Activated T-cell treated with anti-CD3 and anti-CD28 coated beads, Interleukin-2, amount 50 U/mL, for 48 hours (primary cell): ENCODE measurements at regions not wholly inside any gene's neighbourhood (a gene's known extent, or its start where the extent isn't known, plus 50 kb on each side); places are given as distances from the start of the nearest gene placed in this dataset.
"Not testable (repeated sequence)": the region's sequence is repeated elsewhere in the genome, so short reads cannot be mapped to it uniquely, and the experiment has no call there.

Experiments
- DNase-seq, 2 experiments: peaks; one replicate each; pipeline ENCODE4 v3.0.0-alpha.2; 2020

DNA sequence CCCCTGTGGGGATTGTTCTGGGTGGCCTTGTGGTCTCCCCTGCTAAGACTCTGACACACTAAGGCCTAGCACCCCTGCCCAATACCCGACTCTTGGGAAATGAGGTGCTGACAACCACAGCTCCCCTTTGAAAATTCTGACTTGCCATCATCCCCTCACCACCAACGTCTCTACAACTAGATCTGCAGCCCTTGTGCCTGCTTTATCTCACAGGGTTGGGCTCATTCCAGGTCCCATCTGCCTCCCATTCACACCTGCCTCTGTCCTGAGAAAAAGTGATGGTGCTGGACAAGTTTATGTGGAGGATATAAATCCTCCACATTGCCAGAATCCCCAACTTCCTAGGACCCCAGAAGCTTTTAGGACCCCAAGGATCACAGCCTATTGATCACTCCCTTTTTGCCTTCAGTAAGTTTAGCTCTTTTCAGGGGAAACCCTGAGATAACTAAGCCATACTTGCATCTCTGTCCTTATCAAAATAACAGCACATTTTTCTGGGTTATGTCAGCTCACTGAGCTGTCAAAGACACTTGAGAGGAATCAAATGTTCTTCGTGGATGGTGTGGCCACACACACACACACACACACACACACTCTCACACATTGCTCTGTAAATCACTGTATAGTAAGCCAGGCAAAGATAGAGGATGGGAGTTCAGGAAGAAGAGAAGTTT lies 136.8 kb upstream of the CES5A start:
- DNase-seq: no peak

DNA sequence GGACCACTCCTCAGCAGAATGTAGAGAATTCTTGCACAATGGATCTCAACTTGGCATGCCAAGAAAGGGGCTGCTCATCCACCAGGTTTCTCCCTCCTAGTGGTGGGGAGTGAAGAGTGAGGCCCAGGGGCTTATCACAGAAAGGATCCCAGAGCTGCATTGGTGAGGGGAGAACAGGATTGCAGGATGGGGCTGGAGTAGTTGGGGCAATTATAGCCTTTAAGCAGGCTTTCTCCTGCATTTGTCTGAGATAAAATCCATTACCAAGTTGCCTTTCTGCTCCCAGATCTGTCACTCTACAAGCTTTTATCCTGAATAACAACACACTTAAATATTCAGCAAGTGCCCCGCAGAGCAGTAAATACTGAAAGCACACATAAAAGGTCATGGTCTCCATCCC lies 130.8 kb upstream of the CES5A start:
- DNase-seq: no peak

DNA sequence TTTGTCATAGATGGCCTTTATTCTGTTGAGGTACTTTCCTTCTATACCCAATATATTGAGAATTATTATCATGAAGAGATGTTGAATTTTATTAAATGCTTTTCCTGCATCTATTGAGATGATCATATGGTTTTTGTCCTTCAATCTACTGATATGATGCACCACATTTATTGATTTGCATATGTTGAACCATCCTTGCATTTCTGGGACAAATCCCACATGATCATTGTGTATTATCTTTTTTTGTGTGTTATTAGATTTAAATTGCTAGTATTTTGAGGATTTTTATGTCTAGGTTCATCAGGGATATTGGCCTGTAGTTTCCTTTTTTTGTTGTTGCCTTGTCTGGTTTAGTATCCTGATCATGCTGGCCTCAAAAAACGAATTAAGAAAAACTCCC lies 124.5 kb upstream of the CES5A start:
- no peak for DNase-seq

DNA sequence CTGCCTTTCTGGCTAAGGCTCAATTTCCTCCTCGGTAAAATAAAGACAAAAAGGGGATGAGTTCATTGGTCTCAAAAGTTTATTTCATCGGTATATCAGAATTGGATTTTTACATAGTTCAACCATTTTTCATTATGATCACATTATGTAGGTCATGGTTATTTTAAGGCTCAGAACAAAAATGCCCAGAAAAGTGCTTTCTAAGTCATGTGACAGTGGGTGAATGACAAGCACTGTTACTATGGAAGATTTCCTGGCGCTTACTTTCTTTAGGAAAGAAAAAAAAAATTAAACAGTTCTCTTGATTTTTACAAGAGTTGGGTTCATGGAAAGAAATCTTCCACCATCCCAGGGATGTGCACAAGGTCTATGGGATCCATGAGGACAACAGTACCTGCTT lies 117.9 kb upstream of the CES5A start:
- no peak for DNase-seq

DNA sequence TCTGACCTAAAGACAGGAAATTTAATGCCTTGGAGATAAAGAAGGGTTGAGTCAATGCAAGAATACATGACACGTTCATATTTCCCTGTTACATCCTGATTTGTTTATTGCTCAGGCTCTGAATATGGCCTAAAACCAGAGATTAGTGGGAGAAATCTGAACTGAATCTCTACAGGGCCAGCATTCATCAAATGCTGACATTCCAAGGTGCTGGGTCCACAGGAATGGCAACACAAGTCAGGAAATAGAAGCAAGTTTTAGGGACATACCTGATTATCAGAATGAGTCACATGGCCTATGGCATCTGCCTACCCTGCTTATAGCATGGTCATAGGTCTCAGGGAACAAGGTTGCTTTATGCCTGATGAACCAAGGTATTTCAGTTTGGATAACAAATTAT lies 117.4 kb upstream of the CES5A start:
- no peak for DNase-seq

DNA sequence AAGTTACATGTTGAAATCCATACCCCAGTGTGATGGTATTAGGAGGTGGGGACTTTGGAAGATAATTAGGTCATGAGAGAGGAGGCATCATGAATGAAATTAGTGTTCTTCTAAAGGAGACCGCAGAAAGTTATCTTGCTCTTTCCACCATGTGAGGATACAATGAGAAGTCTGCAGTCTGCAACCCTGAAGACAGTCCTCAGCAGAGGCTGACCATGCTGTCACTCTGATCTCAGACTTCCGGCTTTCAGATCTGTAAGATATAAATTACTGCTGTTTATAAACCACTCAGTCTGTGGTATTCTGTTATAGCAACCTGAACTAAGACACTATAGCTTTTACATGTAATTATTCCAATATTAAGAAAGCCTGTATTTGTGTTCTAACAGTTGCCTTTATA lies 116.7 kb upstream of the CES5A start:
- no peak for DNase-seq

DNA sequence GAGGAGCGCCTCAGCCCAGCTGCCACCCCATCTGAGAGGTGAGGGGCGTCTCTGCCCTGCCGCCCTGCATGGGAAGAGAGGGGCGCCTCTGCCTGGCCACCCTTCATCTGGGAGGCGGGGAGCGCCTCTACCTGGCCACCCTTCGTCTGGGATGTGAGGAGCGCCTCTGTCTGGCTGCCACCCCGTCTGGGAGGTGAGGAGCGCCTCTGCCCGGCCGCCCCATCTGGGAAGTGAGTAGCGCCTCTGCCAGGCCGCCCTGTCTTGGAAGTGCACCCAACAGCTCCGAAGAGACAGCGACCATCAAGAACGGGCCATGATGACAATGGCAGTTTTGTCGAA lies 114.4 kb upstream of the CES5A start:
- DNase-seq: no peak

DNA sequence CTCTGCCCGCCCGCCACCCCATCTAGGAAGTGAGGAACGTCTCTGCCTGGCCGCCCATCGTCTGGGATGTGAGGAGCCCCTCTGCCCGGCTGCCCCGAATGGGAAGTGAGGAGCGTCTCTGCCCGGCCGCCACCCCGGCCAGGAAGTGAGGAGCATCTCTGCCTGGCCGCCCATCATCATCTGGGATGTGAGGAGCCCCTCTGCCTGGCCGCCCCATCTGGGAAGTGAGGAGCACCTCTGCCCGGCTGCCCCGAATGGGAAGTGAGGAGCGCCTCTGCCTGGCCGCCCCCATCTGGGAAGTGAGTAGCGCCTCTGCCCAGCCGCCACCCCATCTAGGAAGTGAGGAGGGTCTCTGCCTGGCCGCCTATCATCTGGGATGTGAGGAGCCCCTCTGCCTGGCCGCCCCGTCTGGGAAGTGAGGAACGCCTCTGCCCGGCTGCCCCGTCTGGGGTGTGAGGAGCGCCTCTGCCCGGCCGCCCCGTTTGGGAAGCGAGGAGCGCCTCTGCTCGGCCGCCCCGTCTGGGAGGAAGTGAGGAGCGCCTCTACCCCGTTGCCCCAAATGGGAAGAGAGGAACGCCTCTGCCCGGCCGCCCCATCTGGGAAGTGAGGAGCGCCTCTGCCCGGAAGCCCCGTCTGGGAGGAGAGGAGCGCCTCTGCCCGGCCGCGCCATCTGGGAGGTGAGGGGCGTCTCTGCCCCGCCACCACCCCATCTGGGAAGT lies 113.8 kb upstream of the CES5A start:
- not testable (repeated sequence) for DNase-seq

DNA sequence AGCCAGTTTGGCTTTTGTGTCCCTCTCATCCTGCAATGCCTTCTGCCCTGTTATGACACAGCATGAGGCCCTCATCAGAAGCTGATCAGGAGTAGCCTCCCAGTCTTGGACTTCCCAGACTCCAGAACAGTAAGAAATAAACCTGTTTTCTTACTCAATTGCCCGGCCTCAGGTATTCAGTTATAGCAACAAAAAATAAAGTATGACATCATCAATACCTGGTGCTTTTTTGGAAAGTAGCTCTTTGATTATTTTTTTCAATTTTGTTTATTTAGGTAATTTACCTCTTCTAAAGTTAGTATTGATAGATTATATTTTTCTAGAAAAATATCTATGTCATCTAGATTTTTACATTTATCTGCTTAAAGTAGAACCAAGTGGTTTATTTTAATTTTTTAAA lies 112.8 kb upstream of the CES5A start:
- DNase-seq: no peak

DNA sequence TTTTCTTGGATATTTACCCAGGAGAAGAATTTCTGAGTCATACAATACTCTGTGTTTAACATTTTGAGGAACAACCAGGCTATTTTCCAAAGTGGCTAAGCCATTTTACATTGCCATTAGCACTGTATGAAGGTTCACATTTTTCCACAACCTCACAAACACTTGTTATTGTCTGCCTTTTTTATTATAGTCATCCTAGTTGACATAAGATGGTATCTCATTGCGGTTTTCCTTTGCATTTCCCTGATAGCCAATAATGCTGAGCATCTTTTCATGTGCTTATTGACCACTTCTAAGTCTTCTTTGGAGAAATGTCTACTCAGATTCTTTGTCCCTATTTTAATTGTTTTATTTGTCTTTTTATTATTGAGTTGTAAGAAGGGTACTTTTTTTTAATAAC lies 107.4 kb upstream of the CES5A start:
- DNase-seq: no peak

DNA sequence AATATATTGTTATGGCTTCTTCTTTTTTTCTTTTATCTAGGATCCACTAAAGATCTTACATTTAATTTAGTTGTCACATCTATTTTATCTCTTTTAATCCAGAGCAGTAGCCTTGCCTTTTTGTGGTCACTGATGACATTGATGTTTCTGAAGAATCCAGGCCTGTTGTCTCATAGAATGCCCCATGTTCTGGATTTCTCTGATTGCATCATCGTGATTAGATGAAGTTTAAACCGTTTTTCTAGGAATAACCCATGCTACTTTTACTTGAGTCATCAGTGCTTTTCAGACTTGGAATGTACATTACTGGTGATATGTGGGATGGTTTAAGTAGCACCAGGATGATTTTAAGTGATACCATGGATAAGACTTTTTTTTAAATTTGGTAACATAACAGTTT lies 106.4 kb upstream of the CES5A start:
- DNase-seq: no peak

DNA sequence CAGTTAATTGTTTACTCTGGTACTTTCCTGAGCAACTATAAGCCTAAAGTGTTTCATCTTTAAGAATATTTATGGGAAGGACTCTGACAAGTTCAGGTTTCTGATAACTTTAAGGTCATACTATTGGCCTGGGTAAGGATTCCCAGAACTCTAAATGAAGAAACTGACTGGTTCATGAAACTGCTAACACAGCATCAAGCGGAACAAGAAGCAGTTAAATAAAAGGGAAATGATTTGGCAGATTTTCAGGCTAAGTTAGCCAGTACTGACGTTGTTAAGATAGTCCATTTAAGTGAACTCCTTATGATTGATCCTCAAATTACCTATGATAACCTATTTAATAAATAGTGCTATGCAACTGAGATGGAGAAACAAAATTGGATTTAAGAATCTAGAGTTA lies 101.6 kb upstream of the CES5A start:
- DNase-seq: no peak

DNA sequence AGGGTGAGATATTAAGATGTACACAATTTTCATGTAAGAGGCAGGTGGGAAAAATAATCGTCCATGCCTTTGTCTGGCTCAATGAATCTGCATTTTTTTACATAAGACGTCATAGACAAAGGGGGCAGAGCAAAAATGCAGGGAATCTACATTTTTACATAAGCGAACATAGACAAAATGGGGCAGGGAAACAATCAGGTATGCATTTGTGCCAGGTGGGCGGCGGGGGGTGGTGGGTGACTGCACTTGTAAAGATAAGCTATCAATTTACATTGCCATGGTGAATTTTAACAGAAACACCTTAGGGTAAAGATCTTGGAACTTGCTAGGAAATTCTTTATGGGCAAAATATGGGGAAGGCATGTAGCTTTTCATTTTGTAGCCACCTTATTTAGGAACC lies 96.3 kb upstream of the CES5A start:
- no peak for DNase-seq

DNA sequence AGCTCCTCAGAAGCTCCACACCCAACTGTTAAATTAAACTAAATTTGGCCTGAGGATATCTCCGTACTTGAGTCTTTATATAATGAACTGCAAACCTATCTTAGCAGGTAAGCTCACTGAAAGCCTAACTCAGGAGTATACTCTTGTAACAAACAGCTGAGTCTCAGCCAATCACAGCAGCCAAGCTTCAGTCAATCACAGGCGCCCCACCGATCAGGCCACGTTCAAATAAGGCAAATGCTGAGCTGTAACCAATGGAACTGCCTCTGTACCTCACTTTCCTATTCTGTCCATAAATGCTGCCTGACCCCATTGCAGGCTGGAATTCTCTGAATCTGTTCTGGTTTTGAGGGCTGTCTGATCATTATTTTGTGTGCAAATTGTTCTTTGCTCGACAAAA lies 93.0 kb upstream of the CES5A start:
- DNase-seq: no peak

DNA sequence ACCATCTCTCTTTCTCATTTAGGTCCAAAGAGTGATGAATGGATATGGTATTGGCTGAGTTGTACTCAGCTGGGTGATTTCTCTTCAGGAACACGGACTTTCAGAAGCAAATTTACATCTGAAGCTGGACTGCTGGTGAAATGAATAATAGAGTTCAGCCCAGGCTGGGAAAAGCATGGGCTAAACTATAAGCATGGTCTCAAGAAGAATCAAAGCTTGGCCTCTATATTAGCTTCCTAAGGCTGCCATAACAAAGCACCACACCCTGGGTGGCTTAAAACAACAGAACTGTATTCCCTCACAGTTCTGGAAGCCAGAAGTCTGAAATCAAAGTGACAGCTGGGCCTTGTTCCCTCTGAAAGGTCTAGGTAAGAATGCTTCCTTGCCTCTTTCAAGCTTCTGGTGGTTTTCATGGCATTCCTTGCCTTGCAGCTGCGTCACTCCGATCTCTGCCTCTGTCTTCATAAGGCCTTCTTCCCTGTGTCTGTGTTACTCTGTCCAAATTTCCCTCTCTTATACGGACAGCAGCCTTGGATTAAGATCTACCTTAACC lies 89.8 kb upstream of the CES5A start:
- DNase-seq: no peak

DNA sequence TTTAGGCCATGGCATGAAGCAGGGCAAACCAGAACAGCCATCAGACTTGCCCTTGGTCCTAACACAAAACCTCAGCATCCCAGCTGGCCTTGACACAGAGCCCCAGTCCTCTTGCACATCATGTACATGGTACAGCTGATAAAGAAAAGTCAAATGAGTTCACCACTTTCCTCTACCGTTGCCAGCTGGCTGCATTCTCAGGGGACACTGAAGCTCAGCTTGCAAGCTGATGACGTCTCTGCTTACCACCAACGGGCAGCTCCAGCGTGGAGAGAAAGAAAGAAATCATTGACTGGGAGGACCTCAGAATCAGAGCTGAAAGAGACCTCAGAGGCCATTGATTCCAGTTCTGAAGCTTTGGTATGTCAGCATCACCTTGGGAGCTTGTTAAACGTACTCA lies 80.7 kb upstream of the CES5A start:
- no peak for DNase-seq

DNA sequence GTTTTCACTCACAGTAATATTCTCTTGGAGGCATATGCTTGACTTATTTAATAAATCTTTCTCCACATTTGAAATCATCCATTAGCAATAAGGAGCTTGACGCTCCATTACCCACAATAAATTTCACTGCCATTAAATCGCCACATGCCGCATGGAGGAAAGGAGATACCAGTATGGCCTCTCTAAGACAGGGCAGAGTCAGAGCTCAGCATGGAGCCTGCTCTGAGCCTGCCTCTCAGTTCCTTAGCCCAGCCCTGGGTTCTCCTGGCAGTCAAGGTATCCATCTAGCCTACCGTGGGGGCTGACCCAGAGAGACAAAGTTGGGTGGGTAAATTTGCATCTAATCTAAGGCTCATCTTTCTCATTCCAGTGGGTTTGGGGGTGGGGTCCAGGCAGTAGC lies 80.3 kb upstream of the CES5A start:
- no peak for DNase-seq

DNA sequence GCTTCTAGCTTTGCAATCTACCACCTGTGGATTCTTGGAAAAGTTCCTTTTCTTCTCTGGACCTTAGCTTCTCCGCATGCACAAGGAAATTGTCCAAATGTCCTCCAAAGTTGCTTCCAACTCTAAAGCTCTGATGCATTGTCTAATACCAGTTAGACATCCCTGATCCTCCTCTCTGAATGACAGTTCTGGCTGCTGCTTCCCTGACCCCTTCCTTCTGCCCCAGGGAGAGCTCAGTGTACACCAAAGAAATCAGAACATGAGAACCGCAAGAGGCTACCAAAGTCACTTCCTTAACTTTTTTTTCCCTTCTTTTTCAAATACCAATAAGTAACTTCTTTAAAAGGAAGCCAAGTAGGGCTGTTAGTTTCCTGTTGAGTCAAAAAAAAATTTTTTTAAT lies 79.7 kb upstream of the CES5A start:
- DNase-seq: no peak

DNA sequence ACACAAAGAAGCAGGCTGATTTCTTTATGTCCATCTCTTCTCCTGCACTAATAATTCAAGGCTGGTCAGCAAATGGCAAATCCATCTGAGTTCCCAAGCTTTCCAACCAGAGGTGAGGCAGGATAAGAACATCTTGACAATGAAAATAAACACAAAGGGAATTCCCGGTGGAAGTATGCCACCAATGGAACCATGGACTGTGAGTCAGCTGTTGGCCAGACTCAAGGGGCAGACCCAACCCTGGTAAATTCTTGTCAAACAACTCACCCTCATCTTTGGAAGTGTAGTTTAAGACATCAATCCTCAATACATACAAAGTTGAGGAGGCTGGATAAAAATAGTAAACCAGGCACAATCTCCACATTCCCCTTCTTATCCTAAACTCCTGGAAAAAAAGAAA lies 74.3 kb upstream of the CES5A start:
- DNase-seq: no peak

DNA sequence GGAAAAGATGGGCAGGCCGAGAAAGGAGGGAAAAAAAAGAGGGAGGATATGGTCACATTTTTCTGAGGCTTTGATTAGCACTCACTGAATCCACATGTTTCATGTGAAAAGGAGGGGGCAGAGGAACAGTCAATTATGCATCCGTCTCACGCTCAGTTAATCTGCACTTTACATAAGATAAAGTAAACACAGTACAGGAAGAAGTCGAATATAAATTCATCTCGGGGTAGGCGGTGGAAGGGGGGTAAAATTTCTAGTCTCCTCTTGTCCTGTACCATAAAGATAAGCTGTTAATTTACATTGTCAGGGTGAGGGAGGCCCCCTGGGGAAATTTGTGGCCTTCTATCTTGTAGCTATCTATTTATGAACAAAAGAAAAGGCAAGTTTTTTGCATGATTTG lies 73.1 kb upstream of the CES5A start:
- no peak for DNase-seq

DNA sequence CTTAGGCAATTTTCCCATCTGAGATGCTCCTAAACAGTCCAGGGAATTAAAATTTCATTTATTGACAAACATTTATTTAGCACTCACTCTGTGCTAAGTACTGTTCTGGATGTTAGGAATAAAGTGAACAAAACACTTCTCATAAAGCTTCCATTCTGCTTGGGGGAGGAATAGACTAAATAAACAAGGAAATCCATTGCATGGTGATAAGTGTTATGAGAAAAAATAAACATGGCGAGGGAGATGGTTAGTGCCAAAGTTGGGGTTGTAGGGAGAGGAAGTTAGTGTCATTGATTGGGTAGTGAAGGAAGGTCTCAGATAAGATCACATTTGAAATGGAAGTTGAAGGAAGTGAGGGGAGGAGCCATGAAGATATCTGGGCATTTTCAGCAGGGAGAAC lies 72.2 kb upstream of the CES5A start:
- no peak for DNase-seq

DNA sequence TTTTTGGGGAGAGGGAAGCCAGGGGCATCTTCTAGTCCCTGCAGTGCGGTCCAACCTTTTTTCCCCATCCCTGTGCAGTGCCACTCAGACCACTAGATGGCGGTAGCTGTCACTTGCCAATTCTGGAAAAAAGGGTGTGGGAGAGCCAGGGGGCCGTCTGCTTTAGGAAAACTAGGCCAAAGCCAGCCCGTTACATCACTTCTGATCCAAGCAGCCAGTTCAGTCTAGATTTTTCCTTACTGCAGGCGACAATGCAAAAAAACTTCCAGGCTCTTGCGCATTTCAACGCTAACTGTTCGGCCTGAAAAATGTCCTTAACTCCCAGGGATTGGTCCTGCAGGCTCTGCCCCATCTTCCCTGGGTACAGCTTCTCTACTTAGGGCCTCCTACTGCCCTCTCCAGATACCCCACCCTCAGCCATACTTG lies 69.2 kb upstream of the CES5A start:
- peak; percentile 62 to 72 for DNase-seq

DNA sequence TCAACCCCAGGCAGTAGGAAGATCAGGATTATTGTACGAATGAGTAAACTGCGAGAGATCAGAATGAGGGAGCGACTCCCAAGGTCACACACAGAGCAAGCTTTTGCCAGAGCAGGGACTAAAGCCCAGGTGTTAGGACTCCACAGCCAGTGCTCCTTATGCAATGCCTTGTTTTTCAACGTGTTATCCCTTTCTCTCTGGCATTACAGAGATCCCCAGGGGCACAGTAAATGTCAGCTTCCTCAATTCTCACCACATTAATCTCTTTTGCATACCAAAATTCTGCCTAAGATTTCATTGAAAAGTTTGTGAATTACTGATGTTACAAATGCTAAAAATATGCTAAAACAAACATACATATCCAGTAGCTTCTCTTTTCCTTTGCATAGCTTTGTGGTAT lies 68.1 kb upstream of the CES5A start:
- no peak for DNase-seq

DNA sequence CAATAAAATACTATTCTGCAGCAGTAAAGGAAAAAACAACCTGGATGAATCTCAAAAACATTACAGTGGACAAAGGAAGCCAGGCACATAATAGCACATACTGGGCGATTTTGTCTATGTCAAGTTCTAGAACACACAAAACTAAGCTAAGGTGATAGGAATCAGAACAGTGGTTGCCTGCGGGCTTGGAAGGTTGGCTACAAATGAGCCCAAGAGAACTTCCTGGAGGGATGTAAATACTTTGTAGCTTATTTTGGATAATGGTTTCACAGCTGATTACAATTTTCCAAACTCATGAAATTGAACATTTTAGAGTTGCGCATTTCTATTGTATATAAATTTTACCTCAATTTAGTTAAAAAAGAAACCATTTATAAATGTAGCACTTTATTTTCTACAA lies 67.6 kb upstream of the CES5A start:
- no peak for DNase-seq

DNA sequence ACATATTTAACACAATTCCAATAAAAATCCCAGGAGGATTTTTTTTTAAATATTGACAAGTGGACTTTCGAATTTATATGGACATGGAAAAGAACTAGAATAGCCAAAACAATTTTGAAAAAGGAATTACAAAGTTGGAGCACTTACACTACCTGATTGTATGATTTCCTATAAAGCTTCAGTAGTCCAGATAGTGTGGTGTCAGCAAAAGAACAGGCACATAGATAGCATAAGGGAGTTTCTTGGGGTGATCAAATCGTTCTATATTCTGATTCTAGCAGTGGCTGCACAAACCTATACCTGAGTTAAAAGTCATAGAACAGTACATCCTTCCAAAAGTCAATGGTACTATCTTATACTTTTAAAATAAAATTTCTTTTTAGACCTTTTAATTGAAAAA lies 66.4 kb upstream of the CES5A start:
- DNase-seq: no peak
